ENCODE measurements at regions not wholly inside any gene's neighbourhood (a gene's known extent, or its start where the extent isn't known, plus 50 kb on each side); places are given as distances from the start of the nearest gene placed in this dataset.

DNA sequence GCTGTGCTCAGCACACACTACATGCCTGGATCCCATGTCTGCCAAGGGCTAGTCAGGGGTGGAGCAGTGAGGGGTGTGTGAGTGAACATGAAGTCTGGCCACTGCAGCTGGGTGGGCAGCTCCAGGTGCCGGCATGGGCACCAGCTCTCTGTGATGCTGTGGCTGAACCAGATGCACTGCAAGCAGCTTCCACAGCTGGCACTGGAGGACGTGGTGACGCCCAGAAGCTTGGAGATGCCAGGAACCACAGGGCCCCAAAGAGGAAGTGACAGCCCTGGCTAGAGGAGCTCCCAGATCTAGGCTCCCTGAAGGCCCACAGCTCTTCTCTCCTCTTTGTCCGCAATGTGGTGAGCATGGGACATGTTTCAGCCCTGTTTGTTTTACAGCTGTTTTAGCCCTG, 776.3 kb upstream of the POU3F3 start:
- Mint-ChIP-seq H3K4me1 (no peaks in the 10 kb centered on the region), H3K4me3 (no peak overlapping the region), H3K27ac (no peak overlapping the region), H3K27me3 (no peaks in the 10 kb centered on the region), H3K9me3 (peaks cover 9 to 21% (median 9%) of the 10 kb centered on the region in 3 donors), H3K36me3 (no peaks in the 10 kb centered on the region)
- no peak for DNase-seq
- no peaks in the 10 kb centered on the region for H3K9me3 ChIP-seq
- 44% methylated on average over 3 of the region's 4 CpGs for WGBS (ENCODE audit: insufficient coverage)
- no peaks in the 10 kb centered on the region for H3K27me3 ChIP-seq (replicated peaks in 1 of 2; ENCODE audit: control insufficient read depth in 2 of 2, extremely low read depth in 1 of 2, insufficient read depth in 2 of 2, low read length in 1 of 2)
- H3K4me1 ChIP-seq (ENCODE audit: control insufficient read depth in 1 of 2, extremely low read depth in 1 of 2, insufficient read depth in 2 of 2, low read length in 2 of 2), result no peaks in the 10 kb centered on the region
- no peak for ATAC-seq (replicated peaks in 1 of 4)
- no peak overlapping the region for H3K4me3 ChIP-seq (ENCODE audit: control insufficient read depth in 1 of 2, extremely low read depth in 1 of 2, low read length in 1 of 2)
- H3K27ac ChIP-seq (ENCODE audit: low read length), result no peak overlapping the region
- ChIA-PET POLR2A (no interaction called here), CTCF (no interaction called here)
- no peaks in the 10 kb centered on the region for H3K36me3 ChIP-seq (ENCODE audit: control insufficient read depth in 2 of 2, extremely low read depth in 1 of 2, insufficient read depth in 1 of 2, low read length in 1 of 2)

DNA sequence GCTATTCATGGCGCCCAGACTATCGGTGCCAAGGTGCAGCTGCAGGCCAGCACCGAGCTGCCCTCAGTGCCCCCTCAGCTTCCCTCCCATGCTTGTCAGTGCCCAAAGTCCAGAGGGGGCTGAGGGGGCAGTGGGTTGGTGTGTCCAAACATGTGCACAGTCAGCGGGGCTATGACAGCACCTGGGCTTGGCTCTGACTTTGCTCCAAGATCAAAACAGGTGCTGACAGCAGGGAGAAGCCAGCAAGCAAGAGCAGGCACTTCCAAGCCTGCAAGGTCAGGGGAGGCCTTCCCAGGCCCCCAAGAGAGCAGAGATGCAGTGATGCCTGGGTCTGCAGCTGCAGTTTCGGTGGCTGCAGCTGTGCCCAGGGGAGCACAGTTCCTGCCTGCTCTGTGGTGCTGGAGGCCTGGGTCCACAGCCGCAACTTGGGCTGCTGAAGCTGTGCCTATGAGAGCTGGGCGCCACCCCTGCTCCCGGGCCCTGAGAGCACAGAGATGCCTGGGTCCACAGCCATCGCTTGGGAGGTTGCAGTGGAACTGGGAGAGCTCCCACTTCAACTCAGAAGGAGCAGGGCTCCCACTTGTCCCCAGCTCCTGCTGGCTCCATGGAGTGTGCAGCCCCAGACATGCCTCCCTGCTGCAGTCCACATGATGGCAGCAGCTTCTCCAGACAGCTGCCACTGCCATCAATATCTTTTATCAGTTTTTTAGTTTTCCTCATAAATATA, 775.3 kb upstream of the POU3F3 start:
- H3K27me3 ChIP-seq (replicated peaks in 1 of 2; ENCODE audit: control insufficient read depth in 2 of 2, extremely low read depth in 1 of 2, insufficient read depth in 2 of 2, low read length in 1 of 2), result no peaks in the 10 kb centered on the region
- Mint-ChIP-seq H3K9me3 (peaks cover 4 to 14% (median 9%) of the 10 kb centered on the region in 3 donors), H3K27ac (no peak overlapping the region), H3K4me3 (no peak overlapping the region), H3K36me3 (no peaks in the 10 kb centered on the region), H3K4me1 (no peaks in the 10 kb centered on the region), H3K27me3 (no peaks in the 10 kb centered on the region)
- ChIA-PET CTCF (no interaction called here), POLR2A (no interaction called here)
- no peaks in the 10 kb centered on the region for H3K9me3 ChIP-seq
- H3K27ac ChIP-seq (ENCODE audit: low read length), result no peak overlapping the region
- ATAC-seq (replicated peaks in 1 of 4), result no peak
- no peak overlapping the region for H3K4me3 ChIP-seq (ENCODE audit: control insufficient read depth in 1 of 2, extremely low read depth in 1 of 2, low read length in 1 of 2)
- H3K4me1 ChIP-seq (ENCODE audit: control insufficient read depth in 1 of 2, extremely low read depth in 1 of 2, insufficient read depth in 2 of 2, low read length in 2 of 2), result no peaks in the 10 kb centered on the region
- DNase-seq, result no peak
- 93% methylated on average over 7 of the region's 9 CpGs for WGBS (ENCODE audit: insufficient coverage)
- no peaks in the 10 kb centered on the region for H3K36me3 ChIP-seq (ENCODE audit: control insufficient read depth in 2 of 2, extremely low read depth in 1 of 2, insufficient read depth in 1 of 2, low read length in 1 of 2)

DNA sequence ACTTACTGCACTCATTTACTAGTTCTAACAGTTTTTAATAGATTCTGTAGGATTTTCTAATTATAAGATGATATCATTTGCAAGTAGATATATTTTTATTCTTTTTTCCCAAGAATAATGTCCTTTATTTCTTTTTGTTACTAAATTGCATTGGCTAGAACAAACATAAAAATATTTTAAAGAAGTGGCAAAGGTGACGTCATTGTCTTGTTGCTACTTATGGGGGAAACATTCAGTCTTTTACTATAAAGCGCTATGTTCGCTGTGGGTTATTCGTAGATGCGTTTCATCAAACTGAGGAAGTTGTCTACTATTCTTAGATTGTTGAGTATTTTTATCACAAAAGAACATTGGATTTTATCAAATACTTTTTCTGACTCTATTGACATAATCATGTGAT, 765.2 kb upstream of the POU3F3 start:
- Histone ChIP-seq H3K4me3 (ENCODE audit: control insufficient read depth in 1 of 2, extremely low read depth in 1 of 2, low read length in 1 of 2) (no peak overlapping the region), H3K4me1 (ENCODE audit: control insufficient read depth in 1 of 2, extremely low read depth in 1 of 2, insufficient read depth in 2 of 2, low read length in 2 of 2) (no peaks in the 10 kb centered on the region), H3K27ac (ENCODE audit: low read length) (no peak overlapping the region), H3K36me3 (ENCODE audit: control insufficient read depth in 2 of 2, extremely low read depth in 1 of 2, insufficient read depth in 1 of 2, low read length in 1 of 2) (no peaks in the 10 kb centered on the region), H3K27me3 (replicated peaks in 1 of 2; ENCODE audit: control insufficient read depth in 2 of 2, extremely low read depth in 1 of 2, insufficient read depth in 2 of 2, low read length in 1 of 2) (no peaks in the 10 kb centered on the region), H3K9me3 (no peaks in the 10 kb centered on the region)
- peaks cover 3 to 12% (median 9%) of the 10 kb centered on the region in 3 donors for H3K9me3 Mint-ChIP-seq
- POLR2A ChIA-PET, result interaction anchor here in 1 of 2 donors (0.7 kb wide), 1 partner anchor 40 kb away, joined by 3 read pairs; no protein-coding TSS in a partner anchor
- H3K36me3 Mint-ChIP-seq, result no peaks in the 10 kb centered on the region
- H3K27ac Mint-ChIP-seq, result no peak overlapping the region
- CTCF ChIA-PET, result no interaction called here
- no peak for ATAC-seq (replicated peaks in 1 of 4)
- no peak for DNase-seq
- no peaks in the 10 kb centered on the region for H3K4me1 Mint-ChIP-seq
- no CpG with 5 or more reads among the region's 5 CpGs for WGBS (ENCODE audit: insufficient coverage)
- no peaks in the 10 kb centered on the region for H3K27me3 Mint-ChIP-seq
- no peak overlapping the region for H3K4me3 Mint-ChIP-seq

DNA sequence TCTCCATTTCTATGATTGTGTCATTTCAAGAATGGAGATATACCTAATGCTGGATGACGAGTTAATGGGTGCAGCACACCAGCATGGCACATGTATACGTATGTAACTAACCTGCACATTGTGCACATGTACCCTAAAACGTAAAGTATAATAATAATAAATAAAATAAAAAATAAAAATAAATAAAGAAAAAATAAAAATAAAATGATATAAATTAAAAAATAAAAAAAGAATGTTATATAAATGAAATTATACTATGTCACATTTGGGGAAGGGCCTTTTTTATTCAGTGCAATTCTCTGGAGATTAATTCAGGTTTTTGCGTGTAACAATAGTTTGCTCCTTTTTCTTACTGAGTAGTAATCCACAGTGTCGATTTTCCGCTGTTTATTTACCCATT, 763.5 kb upstream of the POU3F3 start:
- Histone ChIP-seq H3K4me3 (ENCODE audit: control insufficient read depth in 1 of 2, extremely low read depth in 1 of 2, low read length in 1 of 2) (no peak overlapping the region), H3K4me1 (ENCODE audit: control insufficient read depth in 1 of 2, extremely low read depth in 1 of 2, insufficient read depth in 2 of 2, low read length in 2 of 2) (no peaks in the 10 kb centered on the region), H3K27me3 (replicated peaks in 1 of 2; ENCODE audit: control insufficient read depth in 2 of 2, extremely low read depth in 1 of 2, insufficient read depth in 2 of 2, low read length in 1 of 2) (no peaks in the 10 kb centered on the region), H3K27ac (ENCODE audit: low read length) (no peak overlapping the region), H3K36me3 (ENCODE audit: control insufficient read depth in 2 of 2, extremely low read depth in 1 of 2, insufficient read depth in 1 of 2, low read length in 1 of 2) (no peaks in the 10 kb centered on the region), H3K9me3 (no peaks in the 10 kb centered on the region)
- WGBS (ENCODE audit: insufficient coverage), result no CpG with 5 or more reads among the region's 6 CpGs
- ChIA-PET POLR2A (no interaction called here), CTCF (no interaction called here)
- Mint-ChIP-seq H3K4me1 (no peaks in the 10 kb centered on the region), H3K36me3 (no peaks in the 10 kb centered on the region), H3K9me3 (peaks cover 8 to 14% (median 10%) of the 10 kb centered on the region in 3 donors), H3K27ac (no peak overlapping the region), H3K27me3 (no peaks in the 10 kb centered on the region), H3K4me3 (no peak overlapping the region)
- no peak for DNase-seq
- ATAC-seq (replicated peaks in 1 of 4), result no peak

DNA sequence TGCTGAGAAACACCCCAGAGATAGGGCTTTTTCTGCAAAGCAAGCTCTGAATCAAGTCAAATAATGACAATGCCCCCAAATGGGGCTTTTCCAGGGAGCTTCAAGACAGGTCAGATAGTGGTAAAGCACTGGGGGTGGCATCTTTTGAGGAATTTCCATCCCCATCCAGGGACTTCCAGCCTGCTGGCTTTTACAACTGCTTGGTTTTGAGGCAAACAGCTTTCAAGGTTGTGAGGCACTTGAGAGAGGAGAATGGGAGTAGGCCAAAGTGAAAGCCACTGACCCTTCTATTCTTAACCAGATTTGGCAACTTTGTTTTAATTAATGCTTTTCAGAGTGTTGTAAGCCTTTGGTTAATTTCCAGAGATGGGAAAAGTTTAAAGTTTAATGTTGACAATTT, 762.0 kb upstream of the POU3F3 start:
- Histone ChIP-seq H3K4me1 (ENCODE audit: control insufficient read depth in 1 of 2, extremely low read depth in 1 of 2, insufficient read depth in 2 of 2, low read length in 2 of 2) (no peaks in the 10 kb centered on the region), H3K4me3 (ENCODE audit: control insufficient read depth in 1 of 2, extremely low read depth in 1 of 2, low read length in 1 of 2) (no peak overlapping the region), H3K27me3 (replicated peaks in 1 of 2; ENCODE audit: control insufficient read depth in 2 of 2, extremely low read depth in 1 of 2, insufficient read depth in 2 of 2, low read length in 1 of 2) (no peaks in the 10 kb centered on the region), H3K36me3 (ENCODE audit: control insufficient read depth in 2 of 2, extremely low read depth in 1 of 2, insufficient read depth in 1 of 2, low read length in 1 of 2) (no peaks in the 10 kb centered on the region), H3K27ac (ENCODE audit: low read length) (no peak overlapping the region), H3K9me3 (no peaks in the 10 kb centered on the region)
- H3K27ac Mint-ChIP-seq, result no peak overlapping the region
- DNase-seq (no peak), ATAC-seq (replicated peaks in 1 of 4) (no peak)
- ChIA-PET CTCF (no interaction called here), POLR2A (no interaction called here)
- H3K27me3 Mint-ChIP-seq, result no peaks in the 10 kb centered on the region
- no peak overlapping the region for H3K4me3 Mint-ChIP-seq
- peaks cover 5 to 11% (median 10%) of the 10 kb centered on the region in 3 donors for H3K9me3 Mint-ChIP-seq
- no peaks in the 10 kb centered on the region for H3K4me1 Mint-ChIP-seq
- no peaks in the 10 kb centered on the region for H3K36me3 Mint-ChIP-seq

DNA sequence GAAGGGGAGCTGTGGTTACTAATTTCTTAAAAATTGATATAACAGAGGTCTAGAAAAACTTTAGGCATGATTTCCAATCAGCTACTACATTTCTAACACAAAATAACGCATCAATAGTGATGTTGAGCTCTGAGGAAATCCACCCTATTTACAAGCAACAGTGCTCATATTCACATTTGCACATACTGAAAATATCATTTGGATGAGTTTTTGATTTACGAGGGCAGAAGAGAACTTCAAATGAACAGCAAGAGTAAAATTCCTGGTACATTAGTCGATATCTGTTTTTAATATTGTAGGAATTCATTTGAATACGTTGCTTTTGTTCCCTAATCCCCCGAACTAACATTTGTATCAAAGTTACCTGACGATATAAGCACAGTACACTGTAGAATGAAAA, 761.0 kb upstream of the POU3F3 start:
- Mint-ChIP-seq H3K4me3 (no peak overlapping the region), H3K9me3 (peaks cover 5 to 15% (median 10%) of the 10 kb centered on the region in 3 donors), H3K4me1 (no peaks in the 10 kb centered on the region), H3K27ac (no peak overlapping the region), H3K27me3 (no peaks in the 10 kb centered on the region), H3K36me3 (no peaks in the 10 kb centered on the region)
- H3K27me3 ChIP-seq (replicated peaks in 1 of 2; ENCODE audit: control insufficient read depth in 2 of 2, extremely low read depth in 1 of 2, insufficient read depth in 2 of 2, low read length in 1 of 2), result no peaks in the 10 kb centered on the region
- no peaks in the 10 kb centered on the region for H3K9me3 ChIP-seq
- CTCF ChIA-PET, result no interaction called here
- H3K4me3 ChIP-seq (ENCODE audit: control insufficient read depth in 1 of 2, extremely low read depth in 1 of 2, low read length in 1 of 2), result no peak overlapping the region
- ATAC-seq (replicated peaks in 1 of 4) (no peak), DNase-seq (no peak)
- H3K27ac ChIP-seq (ENCODE audit: low read length), result no peak overlapping the region
- H3K4me1 ChIP-seq (ENCODE audit: control insufficient read depth in 1 of 2, extremely low read depth in 1 of 2, insufficient read depth in 2 of 2, low read length in 2 of 2), result no peaks in the 10 kb centered on the region
- no peaks in the 10 kb centered on the region for H3K36me3 ChIP-seq (ENCODE audit: control insufficient read depth in 2 of 2, extremely low read depth in 1 of 2, insufficient read depth in 1 of 2, low read length in 1 of 2)
- POLR2A ChIA-PET, result no interaction called here
- 100% methylated on average over 1 of the region's 6 CpGs for WGBS (ENCODE audit: insufficient coverage)

DNA sequence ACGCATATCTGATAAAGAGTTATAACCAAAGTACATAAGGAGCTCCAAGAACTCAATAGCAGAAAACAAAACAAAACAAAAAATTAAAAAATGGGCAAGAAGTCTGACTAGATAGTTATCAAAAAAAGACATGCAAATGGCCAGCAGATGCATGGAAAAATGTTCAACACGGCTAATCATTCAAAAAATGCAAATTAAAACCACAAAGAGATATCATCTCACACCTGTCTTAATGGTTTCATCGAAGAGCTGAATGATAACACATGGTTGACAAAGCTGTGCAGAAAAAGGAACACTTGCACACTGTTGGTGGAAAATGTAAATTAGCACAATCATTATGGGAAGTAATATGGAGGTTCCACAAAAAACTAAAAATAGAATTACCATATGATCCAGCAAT, 751.3 kb upstream of the POU3F3 start:
- no peak for DNase-seq
- no peak overlapping the region for H3K4me3 Mint-ChIP-seq

More for the DNA sequence above, 751.3 kb upstream of the POU3F3 start:
- ChIA-PET POLR2A (no interaction called here), CTCF (no interaction called here)
- H3K4me1 Mint-ChIP-seq, result no peaks in the 10 kb centered on the region
- Histone ChIP-seq H3K4me3 (ENCODE audit: control insufficient read depth in 1 of 2, extremely low read depth in 1 of 2, low read length in 1 of 2) (no peak overlapping the region), H3K4me1 (ENCODE audit: control insufficient read depth in 1 of 2, extremely low read depth in 1 of 2, insufficient read depth in 2 of 2, low read length in 2 of 2) (no peaks in the 10 kb centered on the region), H3K27me3 (replicated peaks in 1 of 2; ENCODE audit: control insufficient read depth in 2 of 2, extremely low read depth in 1 of 2, insufficient read depth in 2 of 2, low read length in 1 of 2) (no peaks in the 10 kb centered on the region), H3K27ac (ENCODE audit: low read length) (no peak overlapping the region), H3K9me3 (no peaks in the 10 kb centered on the region), H3K36me3 (ENCODE audit: control insufficient read depth in 2 of 2, extremely low read depth in 1 of 2, insufficient read depth in 1 of 2, low read length in 1 of 2) (no peaks in the 10 kb centered on the region)
- H3K27me3 Mint-ChIP-seq, result no peaks in the 10 kb centered on the region
- no CpG with 5 or more reads among the region's 3 CpGs for WGBS (ENCODE audit: insufficient coverage)
- peaks cover 9 to 20% (median 16%) of the 10 kb centered on the region in 3 donors for H3K9me3 Mint-ChIP-seq
- no peak overlapping the region for H3K27ac Mint-ChIP-seq
- ATAC-seq (replicated peaks in 1 of 4), result no peak
- H3K36me3 Mint-ChIP-seq, result no peaks in the 10 kb centered on the region

Measured in T-cell (primary cell).